ENCODE measurements at regions not wholly inside any gene's neighbourhood (a gene's known extent, or its start where the extent isn't known, plus 50 kb on each side); places are given as distances from the start of the nearest gene placed in this dataset.

GRCh38 chr6:48764286-48765044 is 653.5 kb upstream of the PTCHD4 start:
- H3K27ac ChIP-seq: no peak overlapping the region
- H3K36me3 ChIP-seq (replicated peaks): no peaks in the 10 kb centered on the region
- H3K4me3 ChIP-seq (ENCODE audit: low read depth, low read length): no peak overlapping the region
- no peak for TF ChIP-seq CTCF (IDR thresholded peaks at IDR 0.05; ENCODE audit: low read depth, low read length, missing control alignments)
- in situ Hi-C loops (cut with HindIII; ENCODE audit: low pct_ligation_motif_present, low sequenced_read_pairs): no loop called here
- H3K27me3 ChIP-seq (replicated peaks): no peaks in the 10 kb centered on the region
- no peak for DNase-seq

- Histone ChIP-seq H3K27ac (no peak overlapping the region), H3K4me3 (ENCODE audit: low read depth, low read length) (no peak overlapping the region), H3K27me3 (replicated peaks) (no peaks in the 10 kb centered on the region), H3K36me3 (replicated peaks) (no peaks in the 10 kb centered on the region)
- in situ Hi-C loops (cut with HindIII; ENCODE audit: low pct_ligation_motif_present, low sequenced_read_pairs): no loop called here
- TF ChIP-seq CTCF (IDR thresholded peaks at IDR 0.05; ENCODE audit: low read depth, low read length, missing control alignments): no peak
- peak; percentile 32 for DNase-seq
These were observed 646.7 kb upstream of the PTCHD4 start for GRCh38 chr6:48757661-48758060.

DNA sequence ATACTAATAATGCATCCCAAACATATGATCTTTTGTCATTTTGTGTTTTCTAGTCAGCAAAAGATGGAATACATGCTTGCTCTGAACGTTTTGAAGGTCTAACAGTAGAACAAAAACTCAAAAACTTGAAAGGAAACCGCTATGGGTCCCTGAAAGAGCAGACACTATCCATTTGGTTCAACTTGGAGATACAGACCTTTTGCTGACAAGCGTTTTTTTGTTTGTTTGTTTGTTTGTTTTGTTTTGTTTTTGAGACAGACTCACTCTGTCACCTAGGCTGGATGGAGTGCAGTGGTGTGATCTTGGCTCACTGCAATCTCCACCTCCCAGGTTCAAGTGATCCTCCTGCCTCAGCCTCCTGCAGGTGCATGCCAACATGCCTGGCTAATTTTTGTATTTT is 644.3 kb upstream of the PTCHD4 start:
- no peak for TF ChIP-seq CTCF (IDR thresholded peaks at IDR 0.05; ENCODE audit: low read depth, low read length, missing control alignments)
- DNase-seq: no peak

DNA sequence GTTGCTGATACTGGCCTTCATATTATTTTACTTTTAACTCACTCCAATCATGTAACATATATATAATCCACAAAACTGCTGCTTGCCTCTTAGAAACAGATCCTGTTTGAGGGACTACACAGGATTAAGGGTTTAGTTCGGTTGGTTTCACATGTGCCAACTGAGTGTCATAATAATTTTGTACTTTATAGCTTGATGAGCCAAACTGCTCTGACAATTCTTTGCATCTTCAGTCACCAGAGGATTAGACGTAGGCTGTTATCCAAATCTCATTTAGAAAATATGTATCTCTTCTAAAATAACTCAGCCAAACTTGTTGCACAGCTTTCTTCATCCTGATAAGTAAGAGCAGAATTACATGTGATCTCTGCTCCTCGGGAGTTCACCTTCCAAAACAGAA is 643.6 kb upstream of the PTCHD4 start:
- DNase-seq: no peak
- no peaks in the 10 kb centered on the region for H3K36me3 ChIP-seq (replicated peaks)
- TF ChIP-seq CTCF (IDR thresholded peaks at IDR 0.05; ENCODE audit: low read depth, low read length, missing control alignments): no peak
- no peak overlapping the region for H3K27ac ChIP-seq
- in situ Hi-C loops (cut with HindIII; ENCODE audit: low pct_ligation_motif_present, low sequenced_read_pairs): no loop called here
- no peaks in the 10 kb centered on the region for H3K27me3 ChIP-seq (replicated peaks)
- H3K4me3 ChIP-seq (ENCODE audit: low read depth, low read length): no peak overlapping the region

More for the DNA sequence above, 644.3 kb upstream of the PTCHD4 start:
- no peak overlapping the region for H3K27ac ChIP-seq
- H3K27me3 ChIP-seq (replicated peaks): no peaks in the 10 kb centered on the region
- H3K36me3 ChIP-seq (replicated peaks): no peaks in the 10 kb centered on the region
- no peak overlapping the region for H3K4me3 ChIP-seq (ENCODE audit: low read depth, low read length)
- in situ Hi-C loops (cut with HindIII; ENCODE audit: low pct_ligation_motif_present, low sequenced_read_pairs): no loop called here

- no peak for TF ChIP-seq CTCF (IDR thresholded peaks at IDR 0.05; ENCODE audit: low read depth, low read length, missing control alignments)
These were observed 639.9 kb upstream of the PTCHD4 start for GRCh38 chr6:48750861-48751260.

GRCh38 chr6:48747471-48747870 is 636.5 kb upstream of the PTCHD4 start:
- DNase-seq: no peak
- no peak overlapping the region for H3K4me3 ChIP-seq (ENCODE audit: low read depth, low read length)
- no peak for TF ChIP-seq CTCF (IDR thresholded peaks at IDR 0.05; ENCODE audit: low read depth, low read length, missing control alignments)
- H3K27me3 ChIP-seq (replicated peaks): no peaks in the 10 kb centered on the region
- in situ Hi-C loops (cut with HindIII; ENCODE audit: low pct_ligation_motif_present, low sequenced_read_pairs): no loop called here
- H3K36me3 ChIP-seq (replicated peaks): no peaks in the 10 kb centered on the region
- no peak overlapping the region for H3K27ac ChIP-seq

More at GRCh38 chr6:48750861-48751260, 639.9 kb upstream of the PTCHD4 start:
- Histone ChIP-seq H3K36me3 (replicated peaks) (no peaks in the 10 kb centered on the region), H3K4me3 (ENCODE audit: low read depth, low read length) (no peak overlapping the region), H3K27ac (no peak overlapping the region), H3K27me3 (replicated peaks) (no peaks in the 10 kb centered on the region)
- DNase-seq: no peak
- in situ Hi-C loops (cut with HindIII; ENCODE audit: low pct_ligation_motif_present, low sequenced_read_pairs): no loop called here
